ENCODE measurements at regions not wholly inside any gene's neighbourhood (a gene's known extent, or its start where the extent isn't known, plus 50 kb on each side); places are given as distances from the start of the nearest gene placed in this dataset.

DNA sequence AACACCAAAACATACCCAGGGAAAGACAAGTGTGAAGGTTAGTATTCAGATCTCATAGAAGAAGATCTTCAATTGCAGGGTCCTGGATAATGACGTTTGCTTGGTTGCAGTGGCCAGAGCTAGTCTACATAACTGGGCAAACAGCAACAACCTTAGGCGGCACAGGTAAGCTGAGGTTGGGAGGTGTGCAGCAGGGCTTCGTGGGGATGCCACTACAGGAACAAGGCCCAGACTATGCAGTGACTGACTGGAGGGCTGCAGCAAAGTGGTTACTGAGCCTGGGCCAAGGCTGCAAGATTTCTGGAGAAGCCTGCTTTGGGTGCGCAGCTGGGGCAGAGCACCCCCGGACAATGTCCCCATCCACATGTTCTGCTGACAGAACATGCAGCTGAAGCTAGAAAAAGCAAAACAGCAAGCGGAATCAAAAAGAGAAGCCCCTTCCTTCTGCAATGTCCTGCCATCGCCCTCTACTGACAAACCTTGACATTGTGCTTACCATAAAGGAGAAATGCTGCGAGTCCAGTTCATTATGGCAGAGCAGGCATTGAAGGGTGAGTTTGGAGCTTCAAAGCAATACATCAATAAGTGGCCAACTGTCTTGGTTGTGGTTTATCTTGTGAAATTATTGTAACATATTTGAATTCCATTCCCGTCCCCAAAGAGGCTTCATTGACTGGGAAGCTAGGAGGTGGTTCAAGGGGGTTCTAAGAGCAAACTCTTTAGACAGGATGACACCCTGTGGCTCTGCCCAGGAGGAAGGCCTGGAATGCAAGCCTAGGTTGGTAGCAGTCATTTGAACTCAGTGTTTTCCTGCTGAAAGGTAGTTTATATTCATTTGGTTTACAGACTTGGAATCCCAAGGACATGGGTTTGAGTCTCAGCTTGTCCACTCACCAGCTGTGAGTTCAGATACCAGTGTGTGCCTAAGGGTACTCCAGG lies 217.0 kb downstream of the PDCD6IP start:
- Histone ChIP-seq H3K27me3 (ENCODE audit: insufficient read depth) (no peaks in the 10 kb centered on the region), H3K36me3 (ENCODE audit: insufficient read depth) (no peaks in the 10 kb centered on the region), H3K4me1 (ENCODE audit: insufficient read depth) (no peaks in the 10 kb centered on the region), H3K79me2 (replicated peaks; ENCODE audit: insufficient read depth) (no peaks in the 10 kb centered on the region), H4K20me1 (replicated peaks; ENCODE audit: insufficient read depth) (no peaks in the 10 kb centered on the region), H3K4me2 (no peak overlapping the region), H2AFZ (peak overlapping the region; percentile 53; the same call in 1 of the 2 replicates), H3K4me3 (no peak overlapping the region), H3K27ac (ENCODE audit: low read depth) (no peak overlapping the region), H3F3A (replicated peaks; ENCODE audit: low read depth) (no peaks in the 10 kb centered on the region), H3K9me2 (ENCODE audit: insufficient read depth) (no peaks in the 10 kb centered on the region)
- H3K9me3 Mint-ChIP-seq = no peaks in the 10 kb centered on the region
- H3K27ac Mint-ChIP-seq = no peak overlapping the region
- H3K4me3 Mint-ChIP-seq = no peak overlapping the region
- no peaks in the 10 kb centered on the region for H3K27me3 Mint-ChIP-seq (ENCODE audit: insufficient read depth, low read depth, poor library complexity)
- peak; percentile 79 for DNase-seq (ENCODE audit: low spot score)
- TF ChIP-seq CTCF (conservative IDR thresholded peaks at IDR 0.05; ENCODE audit: low read depth in 2 of 2) (peak; percentile 77 to 88), EZH2phosphoT487 (IDR thresholded peaks at IDR 0.05; ENCODE audit: unreplicated experiment) (no peak)
- TF ChIP-seq, protein P1, sequence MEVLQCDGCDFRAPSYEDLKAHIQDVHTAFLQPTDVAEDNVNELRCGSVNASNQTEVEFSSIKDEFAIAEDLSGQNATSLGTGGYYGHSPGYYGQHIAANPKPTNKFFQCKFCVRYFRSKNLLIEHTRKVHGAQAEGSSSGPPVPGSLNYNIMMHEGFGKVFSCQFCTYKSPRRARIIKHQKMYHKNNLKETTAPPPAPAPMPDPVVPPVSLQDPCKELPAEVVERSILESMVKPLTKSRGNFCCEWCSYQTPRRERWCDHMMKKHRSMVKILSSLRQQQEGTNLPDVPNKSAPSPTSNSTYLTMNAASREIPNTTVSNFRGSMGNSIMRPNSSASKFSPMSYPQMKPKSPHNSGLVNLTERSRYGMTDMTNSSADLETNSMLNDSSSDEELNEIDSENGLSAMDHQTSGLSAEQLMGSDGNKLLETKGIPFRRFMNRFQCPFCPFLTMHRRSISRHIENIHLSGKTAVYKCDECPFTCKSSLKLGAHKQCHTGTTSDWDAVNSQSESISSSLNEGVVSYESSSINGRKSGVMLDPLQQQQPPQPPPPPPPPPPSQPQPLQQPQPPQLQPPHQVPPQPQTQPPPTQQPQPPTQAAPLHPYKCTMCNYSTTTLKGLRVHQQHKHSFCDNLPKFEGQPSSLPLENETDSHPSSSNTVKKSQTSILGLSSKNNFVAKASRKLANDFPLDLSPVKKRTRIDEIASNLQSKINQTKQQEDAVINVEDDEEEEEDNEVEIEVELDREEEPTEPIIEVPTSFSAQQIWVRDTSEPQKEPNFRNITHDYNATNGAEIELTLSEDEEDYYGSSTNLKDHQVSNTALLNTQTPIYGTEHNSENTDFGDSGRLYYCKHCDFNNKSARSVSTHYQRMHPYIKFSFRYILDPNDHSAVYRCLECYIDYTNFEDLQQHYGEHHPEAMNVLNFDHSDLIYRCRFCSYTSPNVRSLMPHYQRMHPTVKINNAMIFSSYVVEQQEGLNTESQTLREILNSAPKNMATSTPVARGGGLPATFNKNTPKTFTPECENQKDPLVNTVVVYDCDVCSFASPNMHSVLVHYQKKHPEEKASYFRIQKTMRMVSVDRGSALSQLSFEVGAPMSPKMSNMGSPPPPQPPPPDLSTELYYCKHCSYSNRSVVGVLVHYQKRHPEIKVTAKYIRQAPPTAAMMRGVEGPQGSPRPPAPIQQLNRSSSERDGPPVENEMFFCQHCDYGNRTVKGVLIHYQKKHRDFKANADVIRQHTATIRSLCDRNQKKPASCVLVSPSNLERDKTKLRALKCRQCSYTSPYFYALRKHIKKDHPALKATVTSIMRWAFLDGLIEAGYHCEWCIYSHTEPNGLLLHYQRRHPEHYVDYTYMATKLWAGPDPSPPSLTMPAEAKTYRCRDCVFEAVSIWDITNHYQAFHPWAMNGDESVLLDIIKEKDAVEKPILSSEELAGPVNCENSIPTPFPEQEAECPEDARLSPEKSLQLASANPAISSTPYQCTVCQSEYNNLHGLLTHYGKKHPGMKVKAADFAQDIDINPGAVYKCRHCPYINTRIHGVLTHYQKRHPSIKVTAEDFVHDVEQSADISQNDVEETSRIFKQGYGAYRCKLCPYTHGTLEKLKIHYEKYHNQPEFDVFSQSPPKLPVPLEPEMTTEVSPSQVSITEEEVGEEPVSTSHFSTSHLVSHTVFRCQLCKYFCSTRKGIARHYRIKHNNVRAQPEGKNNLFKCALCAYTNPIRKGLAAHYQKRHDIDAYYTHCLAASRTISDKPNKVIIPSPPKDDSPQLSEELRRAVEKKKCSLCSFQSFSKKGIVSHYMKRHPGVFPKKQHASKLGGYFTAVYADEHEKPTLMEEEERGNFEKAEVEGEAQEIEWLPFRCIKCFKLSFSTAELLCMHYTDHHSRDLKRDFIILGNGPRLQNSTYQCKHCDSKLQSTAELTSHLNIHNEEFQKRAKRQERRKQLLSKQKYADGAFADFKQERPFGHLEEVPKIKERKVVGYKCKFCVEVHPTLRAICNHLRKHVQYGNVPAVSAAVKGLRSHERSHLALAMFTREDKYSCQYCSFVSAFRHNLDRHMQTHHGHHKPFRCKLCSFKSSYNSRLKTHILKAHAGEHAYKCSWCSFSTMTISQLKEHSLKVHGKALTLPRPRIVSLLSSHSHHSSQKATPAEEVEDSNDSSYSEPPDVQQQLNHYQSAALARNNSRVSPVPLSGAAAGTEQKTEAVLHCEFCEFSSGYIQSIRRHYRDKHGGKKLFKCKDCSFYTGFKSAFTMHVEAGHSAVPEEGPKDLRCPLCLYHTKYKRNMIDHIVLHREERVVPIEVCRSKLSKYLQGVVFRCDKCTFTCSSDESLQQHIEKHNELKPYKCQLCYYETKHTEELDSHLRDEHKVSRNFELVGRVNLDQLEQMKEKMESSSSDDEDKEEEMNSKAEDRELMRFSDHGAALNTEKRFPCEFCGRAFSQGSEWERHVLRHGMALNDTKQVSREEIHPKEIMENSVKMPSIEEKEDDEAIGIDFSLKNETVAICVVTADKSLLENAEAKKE (CRISPR knock-in tag; IDR thresholded peaks at IDR 0.05) = 0 out of 2 replicates have a peak, but pooled peaks have one; percentile 37
- peak; percentile 82 for ATAC-seq
- H3K4me1 Mint-ChIP-seq = no peaks in the 10 kb centered on the region; the same call in 2 of the 3 replicates
- no peaks in the 10 kb centered on the region for H3K36me3 Mint-ChIP-seq (ENCODE audit: low read depth)

All from GM23338 (cell line).